GM12865 (cell line): ENCODE measurements at regions not wholly inside any gene's neighbourhood (a gene's known extent, or its start where the extent isn't known, plus 50 kb on each side); places are given as distances from the start of the nearest gene placed in this dataset.

Source experiments
- DNase-seq: peaks from one replicate; pipeline ENCODE4 v3.0.0; 2010; ENCODE audit warnings: low read depth
- H3K4me3 ChIP-seq: 2 replicates; pipeline ENCODE4 v1.5.1; 2011; ENCODE audit warnings: mild to moderate bottlenecking, low read depth, low read length, control low read depth
- TF ChIP-seq, protein P1 (sequence below): IDR thresholded peaks from 2 replicates; pipeline ENCODE4 v1.5.1; 2011; ENCODE audit warnings: low read length, control low read depth, low read depth, inconsistent platforms; ENCODE audit not compliant: insufficient read depth; ENCODE audit errors: missing control alignments

DNA sequence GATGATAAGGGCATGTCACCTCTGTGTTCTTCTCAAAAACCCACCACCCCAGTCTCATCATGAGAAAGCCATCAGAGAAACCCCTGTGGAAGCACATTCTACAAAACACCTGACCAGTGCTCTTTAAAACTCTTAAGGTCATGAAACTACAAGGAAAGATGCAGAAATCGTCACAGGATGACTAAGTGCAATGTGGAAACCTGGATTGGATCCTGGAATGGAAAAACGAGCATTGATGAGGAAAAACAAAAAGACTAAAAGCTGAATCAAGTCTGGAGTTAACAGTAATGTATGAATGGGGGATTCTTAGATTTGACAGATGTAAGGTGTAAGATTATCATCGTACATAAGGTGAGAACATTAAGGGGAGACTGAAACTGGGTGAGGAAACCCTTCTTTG is 211.0 kb downstream of the TBX5 start:
- no peak for DNase-seq
- TF ChIP-seq, protein P1, sequence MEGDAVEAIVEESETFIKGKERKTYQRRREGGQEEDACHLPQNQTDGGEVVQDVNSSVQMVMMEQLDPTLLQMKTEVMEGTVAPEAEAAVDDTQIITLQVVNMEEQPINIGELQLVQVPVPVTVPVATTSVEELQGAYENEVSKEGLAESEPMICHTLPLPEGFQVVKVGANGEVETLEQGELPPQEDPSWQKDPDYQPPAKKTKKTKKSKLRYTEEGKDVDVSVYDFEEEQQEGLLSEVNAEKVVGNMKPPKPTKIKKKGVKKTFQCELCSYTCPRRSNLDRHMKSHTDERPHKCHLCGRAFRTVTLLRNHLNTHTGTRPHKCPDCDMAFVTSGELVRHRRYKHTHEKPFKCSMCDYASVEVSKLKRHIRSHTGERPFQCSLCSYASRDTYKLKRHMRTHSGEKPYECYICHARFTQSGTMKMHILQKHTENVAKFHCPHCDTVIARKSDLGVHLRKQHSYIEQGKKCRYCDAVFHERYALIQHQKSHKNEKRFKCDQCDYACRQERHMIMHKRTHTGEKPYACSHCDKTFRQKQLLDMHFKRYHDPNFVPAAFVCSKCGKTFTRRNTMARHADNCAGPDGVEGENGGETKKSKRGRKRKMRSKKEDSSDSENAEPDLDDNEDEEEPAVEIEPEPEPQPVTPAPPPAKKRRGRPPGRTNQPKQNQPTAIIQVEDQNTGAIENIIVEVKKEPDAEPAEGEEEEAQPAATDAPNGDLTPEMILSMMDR = no peak
- H3K4me3 ChIP-seq = no peak overlapping the region

GRCh38 chr12:114194066-114194465 is 211.9 kb downstream of the TBX5 start:
- DNase-seq = no peak
- H3K4me3 ChIP-seq = no peak overlapping the region
- TF ChIP-seq, protein P1 = no peak

DNA sequence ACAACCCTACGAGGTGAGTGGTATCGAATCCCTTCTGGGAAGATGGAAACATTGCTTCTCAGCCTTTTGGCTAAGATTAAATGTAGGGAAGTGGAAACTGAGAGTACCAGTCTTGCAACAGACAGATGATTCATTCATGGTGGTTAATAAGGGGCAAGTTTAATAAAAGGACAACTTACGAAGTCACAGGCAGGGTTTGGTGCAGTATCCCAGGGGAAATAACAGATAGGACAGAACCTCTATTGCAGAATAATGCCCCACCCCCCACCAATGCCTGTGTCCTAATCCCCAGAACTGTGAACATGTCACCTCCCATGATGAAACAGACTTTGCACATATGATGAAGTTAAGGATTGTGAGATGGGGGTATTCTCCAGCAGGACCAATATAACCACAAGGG is 212.5 kb downstream of the TBX5 start:
- TF ChIP-seq, protein P1 = no peak
- no peak overlapping the region for H3K4me3 ChIP-seq
- DNase-seq = no peak

DNA sequence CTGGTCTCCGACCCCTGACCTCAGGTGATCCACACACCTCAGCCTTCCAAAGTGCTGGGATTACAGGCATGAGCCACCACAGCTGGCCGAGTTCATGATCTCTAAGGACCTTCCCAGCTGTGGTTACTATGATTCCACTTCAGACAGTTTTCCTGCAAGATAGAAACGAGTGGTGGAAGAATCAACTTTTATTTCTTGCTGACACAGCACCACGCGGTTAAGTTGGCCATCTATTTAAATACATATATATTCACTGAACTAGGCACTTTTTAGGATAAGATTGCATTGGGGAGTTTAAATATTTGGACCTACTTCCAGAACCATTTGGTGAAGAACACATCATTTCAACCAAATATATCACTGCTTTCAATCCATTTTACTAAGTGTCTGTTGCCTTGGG is 213.4 kb downstream of the TBX5 start:
- TF ChIP-seq, protein P1 = no peak
- no peak for DNase-seq
- no peak overlapping the region for H3K4me3 ChIP-seq

- H3K4me3 ChIP-seq = no peak overlapping the region
- TF ChIP-seq, protein P1 = no peak
- no peak for DNase-seq
These were observed 213.9 kb downstream of the TBX5 start for GRCh38 chr12:114192013-114192412.

GRCh38 chr12:114191581-114191980 is 214.4 kb downstream of the TBX5 start:
- no peak for DNase-seq
- TF ChIP-seq, protein P1 = no peak
- H3K4me3 ChIP-seq = no peak overlapping the region

GRCh38 chr12:114190971-114191370 is 215.0 kb downstream of the TBX5 start:
- no peak for DNase-seq
- TF ChIP-seq, protein P1 = no peak
- no peak overlapping the region for H3K4me3 ChIP-seq
